ES-I3 (cell line): ENCODE measurements at regions not wholly inside any gene's neighbourhood (a gene's known extent, or its start where the extent isn't known, plus 50 kb on each side); places are given as distances from the start of the nearest gene placed in this dataset.
"Not testable (repeated sequence)": the region's sequence is repeated elsewhere in the genome, so short reads cannot be mapped to it uniquely, and the experiment has no call there.

Experiments
- H3K36me3 ChIP-seq: 2 replicates; pipeline ENCODE4 v1.6.1; 2013; ENCODE audit warnings: mild to moderate bottlenecking, low read length, control low read depth, moderate library complexity; ENCODE audit not compliant: insufficient read depth
- H3K4me1 ChIP-seq: 2 replicates; pipeline ENCODE4 v1.6.1; 2013; ENCODE audit warnings: mild to moderate bottlenecking, control low read depth, low read length; ENCODE audit not compliant: insufficient read depth
- H3K9ac ChIP-seq: 2 replicates; pipeline ENCODE4 v1.6.1; 2013; ENCODE audit warnings: low read depth, mild to moderate bottlenecking, low read length, moderate library complexity
- H3K9me3 ChIP-seq: 2 replicates; pipeline ENCODE4 v1.6.1; 2013; ENCODE audit warnings: mild to moderate bottlenecking, low read length, moderate library complexity; ENCODE audit not compliant: control insufficient read depth, insufficient read depth

- H3K9ac ChIP-seq: no peak overlapping the region
- H3K4me1 ChIP-seq: no peaks in the 10 kb centered on the region; the same call in 1 of the 2 replicates
- H3K36me3 ChIP-seq: no peaks in the 10 kb centered on the region
- H3K9me3 ChIP-seq: no peaks in the 10 kb centered on the region; the same call in 1 of the 2 replicates
Measured at GRCh38 chr10:30708234-30708633, 78.7 kb upstream of the LYZL2 start.

GRCh38 chr10:30706189-30706588 lies 76.6 kb upstream of the LYZL2 start:
- H3K4me1 ChIP-seq, H3K9ac ChIP-seq, H3K36me3 ChIP-seq, H3K9me3 ChIP-seq: not testable (repeated sequence)

- peaks cover 5% of the 10 kb centered on the region; the same call in 1 of the 2 replicates for H3K4me1 ChIP-seq
- H3K36me3 ChIP-seq: no peaks in the 10 kb centered on the region
- H3K9me3 ChIP-seq: no peaks in the 10 kb centered on the region
- H3K9ac ChIP-seq: no peak overlapping the region
Measured at GRCh38 chr10:30705625-30706149, 76.1 kb upstream of the LYZL2 start.

GRCh38 chr10:30705101-30705624 lies 75.6 kb upstream of the LYZL2 start:
- Histone ChIP-seq H3K9ac (no peak overlapping the region), H3K36me3 (no peaks in the 10 kb centered on the region), H3K9me3 (no peaks in the 10 kb centered on the region), H3K4me1 (peaks cover 6% of the 10 kb centered on the region; the same call in 1 of the 2 replicates)

GRCh38 chr10:30704601-30705100 lies 75.1 kb upstream of the LYZL2 start:
- H3K36me3 ChIP-seq, H3K9me3 ChIP-seq, H3K9ac ChIP-seq, H3K4me1 ChIP-seq: not testable (repeated sequence)

- no peaks in the 10 kb centered on the region for H3K36me3 ChIP-seq
- H3K9me3 ChIP-seq: no peaks in the 10 kb centered on the region
- H3K4me1 ChIP-seq: peaks cover 10% of the 10 kb centered on the region; the same call in 1 of the 2 replicates
- no peak overlapping the region for H3K9ac ChIP-seq
Measured at GRCh38 chr10:30704026-30704600, 74.6 kb upstream of the LYZL2 start.

GRCh38 chr10:30703446-30703845 lies 73.9 kb upstream of the LYZL2 start:
- not testable (repeated sequence) for H3K4me1 ChIP-seq, H3K9ac ChIP-seq, H3K9me3 ChIP-seq, H3K36me3 ChIP-seq

GRCh38 chr10:30702860-30703259 lies 73.3 kb upstream of the LYZL2 start:
- Histone ChIP-seq H3K36me3 (no peaks in the 10 kb centered on the region), H3K9me3 (no peaks in the 10 kb centered on the region), H3K4me1 (peaks cover 10% of the 10 kb centered on the region; the same call in 1 of the 2 replicates), H3K9ac (no peak overlapping the region)

- Histone ChIP-seq H3K36me3 (no peaks in the 10 kb centered on the region), H3K9me3 (no peaks in the 10 kb centered on the region), H3K4me1 (peaks cover 10% of the 10 kb centered on the region; the same call in 1 of the 2 replicates), H3K9ac (no peak overlapping the region)
Measured at GRCh38 chr10:30701451-30702173, 72.1 kb upstream of the LYZL2 start.

- no peaks in the 10 kb centered on the region for H3K36me3 ChIP-seq
- H3K9ac ChIP-seq: no peak overlapping the region
- no peaks in the 10 kb centered on the region for H3K9me3 ChIP-seq
- peaks cover 10% of the 10 kb centered on the region; the same call in 1 of the 2 replicates for H3K4me1 ChIP-seq
Measured at GRCh38 chr10:30697806-30698205, 68.3 kb upstream of the LYZL2 start.

- H3K9ac ChIP-seq, H3K4me1 ChIP-seq, H3K9me3 ChIP-seq, H3K36me3 ChIP-seq: not testable (repeated sequence)
Measured at GRCh38 chr10:30697221-30697620, 67.7 kb upstream of the LYZL2 start.

GRCh38 chr10:30696416-30697185 lies 67.0 kb upstream of the LYZL2 start:
- not testable (repeated sequence) for H3K9ac ChIP-seq

GRCh38 chr10:30695481-30696236 lies 66.1 kb upstream of the LYZL2 start:
- H3K4me1 ChIP-seq, H3K36me3 ChIP-seq, H3K9me3 ChIP-seq, H3K9ac ChIP-seq: not testable (repeated sequence)

More at GRCh38 chr10:30696416-30697185, 67.0 kb upstream of the LYZL2 start:
- not testable (repeated sequence) for H3K4me1 ChIP-seq, H3K36me3 ChIP-seq, H3K9me3 ChIP-seq
